OCI-LY1 (cell line): ENCODE measurements at regions not wholly inside any gene's neighbourhood (a gene's known extent, or its start where the extent isn't known, plus 50 kb on each side); places are given as distances from the start of the nearest gene placed in this dataset.

Source experiments
- CTCF ChIP-seq: fragments of 200-600 bp; sonication (generic), shearing (Covaris generic); IDR thresholded peaks from 2 replicates; pipeline ENCODE4 v1.5.1; 2017; ENCODE audit warnings: mild to moderate bottlenecking, antibody characterized with exemption, low read length, moderate library complexity, mixed read lengths
- EZH2 ChIP-seq: fragments of 200-600 bp; sonication (generic), shearing (Covaris generic); IDR thresholded peaks from 2 replicates; pipeline ENCODE4 v1.8.0; 2017; ENCODE audit warnings: borderline replicate concordance, mixed run types, mild to moderate bottlenecking, antibody characterized with exemption, low read length, moderate library complexity, mixed read lengths

DNA sequence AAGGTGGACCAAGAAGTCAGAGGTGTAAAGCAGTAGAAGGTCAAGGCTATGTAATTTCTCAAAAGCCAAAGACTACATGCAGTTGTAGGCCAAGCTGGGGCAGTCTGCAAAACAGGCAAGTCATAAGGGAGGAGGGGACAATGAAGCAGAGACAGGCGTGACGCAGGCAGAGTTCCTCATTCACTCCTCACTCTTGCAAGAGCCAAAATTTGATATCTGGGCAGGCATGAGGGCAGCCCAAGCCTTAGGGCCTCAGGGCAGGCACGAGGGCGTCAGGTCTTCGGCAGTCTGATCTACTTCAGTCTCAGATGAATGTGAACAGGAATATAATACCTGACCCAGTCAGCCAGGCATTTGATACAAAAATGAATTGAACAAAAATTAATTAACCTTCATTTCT lies 86.4 kb upstream of the AGA start:
- TF ChIP-seq CTCF (no peak), EZH2 (no peak)
